K562 (cell line): ENCODE measurements at regions not wholly inside any gene's neighbourhood (a gene's known extent, or its start where the extent isn't known, plus 50 kb on each side); places are given as distances from the start of the nearest gene placed in this dataset.
A peak's percentile ranks its signal among the peaks of the same experiment; 100 is the strongest.

Experiments
- ATAC-seq: fragments of 200-7000 bp; cut with Tn5 transposase; 3 replicates; pipeline ENCODE4 v1.9.1; 2020; ENCODE audit warnings: moderate library complexity
- BruUV-seq: library from RNA; stranded (reverse); fragments of 400-500 nt; replicated peaks from 2 replicates; lab custom pipeline; 2021; lab: Mats Ljungman, UMichigan
- CTCF ChIA-PET: fragments of 300-600 bp; formaldehyde crosslinking; extraction: SDS; loops from one replicate; lab custom pipeline; 2021; ENCODE audit warnings: low intra/inter-chr PET ratio; lab: Yijun Ruan, JAX
- POLR2A ChIA-PET: fragments of 300-600, 350-650 bp; sonication (Branson Sonifier 250); formaldehyde crosslinking; extraction: SDS; loops from one replicate; lab custom pipeline; 2021; ENCODE audit warnings: antibody characterized with exemption, inconsistent platforms; lab: Yijun Ruan, JAX
- DNase-seq, 4 experiments: peaks; one replicate each; pipeline versions ENCODE4 v3.0.0 to v3.0.0-alpha.2; 2011 to 2018; ENCODE audit warnings: low spot score in 3 of 4, mixed read lengths in 3 of 4; ENCODE audit errors: extremely low read depth in 1 of 4
- FAIRE-seq: peaks from 2 replicates; lab custom pipeline; 2011; peaks lifted over from hg19 to GRCh38; lab: Jason Lieb, UNC
- H2AFZ ChIP-seq: 2 replicates; pipeline ENCODE4 v1.6.0; 2011; ENCODE audit warnings: low read depth, low read length, control low read depth, inconsistent platforms
- H3K27ac ChIP-seq: fragments of 200-600 bp; 3 replicates; pipeline ENCODE4 v1.8.0; 2011; ENCODE audit warnings: low read depth, mild to moderate bottlenecking, control low read depth, inconsistent platforms, low read length, moderate library complexity, mixed read lengths; ENCODE audit errors: extremely low read depth
- H3K27me3 ChIP-seq, 2 experiments: fragments of 300-600 bp in 1 of 2; 2 replicates in 1 of 2; 3 replicates in 1 of 2; pipeline versions ENCODE4 v1.6.0 to v1.8.0; 2011; ENCODE audit warnings: inconsistent platforms in 2 of 2, low read length in 2 of 2, mild to moderate bottlenecking in 1 of 2, mixed read lengths in 1 of 2, moderate library complexity in 1 of 2; ENCODE audit not compliant: control insufficient read depth in 2 of 2, insufficient read depth in 2 of 2
- H3K36me3 ChIP-seq: fragments of 300-600 bp; 3 replicates; pipeline ENCODE4 v1.8.0; 2011; ENCODE audit warnings: mild to moderate bottlenecking, low read length, inconsistent platforms; ENCODE audit not compliant: control insufficient read depth, insufficient read depth
- H3K4me1 ChIP-seq, 2 experiments: fragments of 200-600 bp in 1 of 2; replicated peaks in 1 of 2; 2 replicates in 1 of 2; 3 replicates in 1 of 2; pipeline versions ENCODE4 v1.5.1 to v1.8.0; 2011; ENCODE audit warnings: inconsistent platforms in 2 of 2, low read length in 2 of 2, mild to moderate bottlenecking in 1 of 2, mixed read lengths in 1 of 2, moderate library complexity in 1 of 2; ENCODE audit not compliant: control insufficient read depth in 2 of 2, insufficient read depth in 2 of 2
- H3K4me2 ChIP-seq: 2 replicates; pipeline ENCODE4 v1.6.1; 2011; ENCODE audit warnings: low read length, control low read depth, inconsistent platforms, mixed read lengths; ENCODE audit not compliant: insufficient read depth
- H3K4me3 ChIP-seq: fragments of 200-600 bp; sonication (generic), shearing (Covaris generic); 2 replicates; pipeline ENCODE4 v1.5.1; 2016; ENCODE audit warnings: control low read depth, inconsistent platforms
- H3K79me2 ChIP-seq: fragments of 200-600 bp; 3 replicates; pipeline ENCODE4 v1.8.0; 2011; ENCODE audit warnings: low read length, inconsistent platforms; ENCODE audit not compliant: control insufficient read depth, insufficient read depth
- H3K9ac ChIP-seq, 2 experiments: 2 replicates each; pipeline versions ENCODE4 v1.6.0 to v1.6.1; 2011; ENCODE audit warnings: low read depth in 2 of 2, low read length in 2 of 2, control low read depth in 1 of 2, inconsistent platforms in 1 of 2, mild to moderate bottlenecking in 1 of 2, mixed read lengths in 1 of 2; ENCODE audit not compliant: insufficient read depth in 1 of 2
- H3K9me1 ChIP-seq: one replicate; pipeline ENCODE4 v1.6.0; 2011; ENCODE audit warnings: inconsistent platforms, mild to moderate bottlenecking, low read length, moderate library complexity; ENCODE audit not compliant: control insufficient read depth, insufficient read depth
- H3K9me3 ChIP-seq: replicated peaks from 2 replicates; pipeline ENCODE4 v1.5.1; 2011; ENCODE audit warnings: low read depth, low read length, inconsistent platforms; ENCODE audit not compliant: control insufficient read depth, insufficient read depth
- H4K20me1 ChIP-seq: replicated peaks from 2 replicates; pipeline ENCODE4 v1.6.1; 2011; ENCODE audit warnings: low read length, inconsistent platforms, mixed read lengths; ENCODE audit not compliant: control insufficient read depth, insufficient read depth
- HMGXB4 ChIP-seq: sonication (generic); formaldehyde crosslinking; IDR thresholded peaks from 2 replicates; pipeline ENCODE4 v1.8.1; 2023; ENCODE audit warnings: mild to moderate bottlenecking, missing genetic modification reagents
- NFIC ChIP-seq: fragments of 450-650 bp; IDR thresholded peaks from 2 replicates; pipeline ENCODE4 v1.6.1; 2017; ENCODE audit warnings: mild to moderate bottlenecking, inconsistent platforms
- NRF1 ChIP-seq, 2 experiments: fragments of 450-650 bp; IDR thresholded peaks in 1 of 2; conservative IDR thresholded peaks in 1 of 2; 2 replicates each; pipeline ENCODE4 v1.6.1; 2014; ENCODE audit warnings: mild to moderate bottlenecking in 2 of 2
- ZNF24 ChIP-seq: fragments of 450-650 bp; IDR thresholded peaks from 2 replicates; pipeline ENCODE4 v1.6.1; 2016
- WGBS: fragments of 100-300 bp; shearing (Covaris generic); methylation state at CpG from one replicate; pipeline ENCODE4 v1.1.6; 2016; ENCODE audit warnings: low coverage, mixed read lengths; ENCODE audit not compliant: insufficient coverage; ENCODE audit errors: missing lambda C conversion rate; 5-methylcytosine and 5-hydroxymethylcytosine counted together
- in situ Hi-C: fragments of 300-500 bp; cut with MboI; formaldehyde crosslinking; loops from 4 replicates; pipeline ENCODE4 v1.15.0; 2018; ENCODE audit warnings: inconsistent platforms, mixed read lengths
- intact Hi-C: fragments of 100-400 bp; cut with micrococcal nuclease; formaldehyde crosslinking; loops from 2 replicates; pipeline ENCODE4 v1.14.2; 2022

DNA sequence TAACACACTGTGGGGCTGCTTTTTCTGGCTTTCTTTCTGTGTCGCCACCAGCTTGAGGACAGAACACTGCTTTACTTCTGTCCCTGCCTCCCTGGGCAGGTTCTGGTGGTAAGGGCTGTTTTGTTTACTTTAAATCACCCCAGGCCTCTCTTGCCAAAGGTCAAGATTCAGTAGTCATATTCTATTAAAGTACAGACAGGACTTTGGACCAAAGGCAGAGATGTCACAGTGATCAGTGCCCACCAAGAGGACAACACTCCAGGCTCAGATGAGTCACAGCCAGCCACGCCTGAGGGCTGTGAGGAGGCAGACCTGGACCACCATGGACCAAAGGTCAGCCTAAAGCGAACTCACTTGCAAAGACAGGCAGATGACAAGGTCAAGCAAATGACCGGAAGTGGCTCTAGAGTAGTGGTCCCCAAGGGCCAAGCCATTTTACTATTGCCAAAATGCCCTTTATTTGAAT lies 200.0 kb downstream of the RHOU start (continued):
- TF ChIP-seq ZNF24: no peak

GRCh38 chr1:228935855-228936727 lies 200.8 kb downstream of the RHOU start:
- Histone ChIP-seq H3K4me2 (no peak overlapping the region), H3K4me1 (no peaks in the 10 kb centered on the region), H3K79me2 (no peaks in the 10 kb centered on the region), H2AFZ (no peak overlapping the region), H3K4me3 (no peak overlapping the region), H3K9me3 (no peaks in the 10 kb centered on the region), H4K20me1 (peaks cover 15% of the 10 kb centered on the region), H3K27me3 (peaks cover 22 to 51% of the 10 kb centered on the region in 2 experiments), H3K36me3 (no peaks in the 10 kb centered on the region), H3K9ac (no peak overlapping the region), H3K9me1 (no peaks in the 10 kb centered on the region), H3K27ac (no peak overlapping the region)
- BruUV-seq: no TSS peak
- CTCF ChIA-PET: no interaction called here
- 2% methylated on average over 15 of the region's 15 CpGs for WGBS
- DNase-seq (no peak), ATAC-seq (no peak; the same call in 2 of the 3 replicates), FAIRE-seq (no peak)
- in situ Hi-C loops (no loop called here), intact Hi-C loops (no loop called here)
- POLR2A ChIA-PET: interaction anchor here (0.6 kb wide), 1 partner anchor 35 kb away, joined by 3 read pairs; no protein-coding TSS in a partner anchor
- peak; percentile 65 for TF ChIP-seq NRF1 (conservative IDR thresholded peaks at IDR 0.05 in 1 of 2, IDR thresholded peaks at IDR 0.05 in 1 of 2)
- no peak for TF ChIP-seq HMGXB4 (CRISPR knock-in tag)
- peak; percentile 74 for TF ChIP-seq NFIC
